HG03135 (cell line): ENCODE measurements at regions not wholly inside any gene's neighbourhood (a gene's known extent, or its start where the extent isn't known, plus 50 kb on each side); places are given as distances from the start of the nearest gene placed in this dataset.
"Not testable (repeated sequence)": the region's sequence is repeated elsewhere in the genome, so short reads cannot be mapped to it uniquely, and the experiment has no call there.

ENCODE experiments used
- ATAC-seq: cut with Tn5 transposase; IDR thresholded peaks from one replicate; pipeline ENCODE4 v1.9.1; 2021; ENCODE audit warnings: mild to moderate bottlenecking, moderate library complexity; ENCODE audit not compliant: unreplicated experiment

- no peak for ATAC-seq
Observed at GRCh38 chr2:215565897-215566296, 130.0 kb upstream of the FN1 start.

GRCh38 chr2:215557701-215558100 is 121.8 kb upstream of the FN1 start:
- ATAC-seq: no peak

GRCh38 chr2:215556979-215557378 is 121.1 kb upstream of the FN1 start:
- ATAC-seq: no peak

- ATAC-seq: no peak
Observed at GRCh38 chr2:215554689-215555498, 119.0 kb upstream of the FN1 start.

- no peak for ATAC-seq
Observed at GRCh38 chr2:215553946-215554345, 118.1 kb upstream of the FN1 start.

GRCh38 chr2:215552144-215552580 is 116.3 kb upstream of the FN1 start:
- ATAC-seq: no peak

GRCh38 chr2:215550331-215550730 is 114.5 kb upstream of the FN1 start:
- ATAC-seq: no peak

GRCh38 chr2:215548714-215549113 is 112.8 kb upstream of the FN1 start:
- ATAC-seq: no peak

GRCh38 chr2:215542690-215543089 is 106.8 kb upstream of the FN1 start:
- ATAC-seq: no peak

- no peak for ATAC-seq
Observed at GRCh38 chr2:215540658-215541057, 104.8 kb upstream of the FN1 start.

GRCh38 chr2:215537611-215538010 is 101.7 kb upstream of the FN1 start:
- ATAC-seq: no peak

GRCh38 chr2:215536510-215536909 is 100.6 kb upstream of the FN1 start:
- ATAC-seq: no peak

GRCh38 chr2:215535741-215536140 is 99.9 kb upstream of the FN1 start:
- ATAC-seq: no peak

GRCh38 chr2:215535125-215535668 is 99.3 kb upstream of the FN1 start:
- no peak for ATAC-seq

- ATAC-seq: not testable (repeated sequence)
Observed at GRCh38 chr2:215533716-215534115, 97.8 kb upstream of the FN1 start.

- no peak for ATAC-seq
Observed at GRCh38 chr2:215532844-215533243, 97.0 kb upstream of the FN1 start.

- ATAC-seq: no peak
Observed at GRCh38 chr2:215531284-215531683, 95.4 kb upstream of the FN1 start.

- no peak for ATAC-seq
Observed at GRCh38 chr2:215530191-215530968, 94.5 kb upstream of the FN1 start.

- no peak for ATAC-seq
Observed at GRCh38 chr2:215529271-215529670, 93.4 kb upstream of the FN1 start.

- no peak for ATAC-seq
Observed at GRCh38 chr2:215528555-215528954, 92.7 kb upstream of the FN1 start.

GRCh38 chr2:215527736-215528135 is 91.9 kb upstream of the FN1 start:
- no peak for ATAC-seq

- ATAC-seq: no peak
Observed at GRCh38 chr2:215526341-215526740, 90.5 kb upstream of the FN1 start.
